DMS 273 treated with DMSO at 0.1 percent for 48 hours (cell line): ENCODE measurements at regions not wholly inside any gene's neighbourhood (a gene's known extent, or its start where the extent isn't known, plus 50 kb on each side); places are given as distances from the start of the nearest gene placed in this dataset.
A peak's percentile ranks its signal among the peaks of the same experiment; 100 is the strongest.
"Not testable (repeated sequence)": the region's sequence is repeated elsewhere in the genome, so short reads cannot be mapped to it uniquely, and the experiment has no call there.

Experiments used
- DNase-seq: peaks from one replicate; lab custom pipeline; 2025; lab: John Stamatoyannopoulos, UW

DNA sequence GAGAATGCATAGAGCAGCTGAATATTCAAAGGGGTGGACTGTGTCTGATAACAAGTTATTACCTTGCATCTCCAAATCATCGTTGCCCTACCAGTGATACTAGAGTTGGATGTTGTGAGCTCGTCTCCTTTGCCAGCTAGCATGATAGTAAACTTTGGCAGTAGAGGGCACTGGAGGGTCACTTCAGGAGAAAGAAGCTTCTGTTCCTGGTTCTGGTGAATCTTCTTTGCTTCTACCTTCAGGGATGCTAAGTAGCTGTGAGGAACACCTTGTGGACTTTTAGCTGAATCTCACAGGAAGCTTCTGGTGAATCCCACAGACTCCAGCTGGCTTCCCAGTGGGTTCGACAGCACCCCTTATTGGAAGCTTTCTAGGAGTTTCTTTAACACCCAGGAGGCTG, 626.6 kb upstream of the SGCD start:
- no peak for DNase-seq

DNA sequence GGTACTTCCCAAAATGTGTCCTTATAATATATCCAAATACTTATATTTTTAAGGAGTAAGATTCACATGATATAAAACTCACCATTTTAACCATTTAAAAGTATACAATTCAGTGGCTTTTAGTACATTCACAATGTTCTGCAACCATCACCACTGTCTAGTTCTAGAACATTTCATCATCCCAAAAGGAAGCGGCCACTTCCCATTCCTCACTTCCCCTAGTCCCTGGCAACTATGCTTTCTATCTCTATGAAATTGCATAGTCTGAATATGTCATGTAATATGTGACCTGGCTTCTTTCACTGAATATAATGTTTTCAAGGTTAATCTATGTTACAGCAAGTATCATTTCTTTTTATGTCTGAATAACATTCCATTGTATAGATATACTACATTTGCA, 615.1 kb upstream of the SGCD start:
- no peak for DNase-seq

GRCh38 chr5:155714435-155714834, 612.5 kb upstream of the SGCD start:
- DNase-seq, result not testable (repeated sequence)

GRCh38 chr5:155726267-155726666, 600.7 kb upstream of the SGCD start:
- DNase-seq, result no peak

- DNase-seq, result no peak
These were observed 599.3 kb upstream of the SGCD start for GRCh38 chr5:155727512-155728145.

GRCh38 chr5:155728146-155728856, 598.7 kb upstream of the SGCD start:
- DNase-seq, result peak; percentile 64

DNA sequence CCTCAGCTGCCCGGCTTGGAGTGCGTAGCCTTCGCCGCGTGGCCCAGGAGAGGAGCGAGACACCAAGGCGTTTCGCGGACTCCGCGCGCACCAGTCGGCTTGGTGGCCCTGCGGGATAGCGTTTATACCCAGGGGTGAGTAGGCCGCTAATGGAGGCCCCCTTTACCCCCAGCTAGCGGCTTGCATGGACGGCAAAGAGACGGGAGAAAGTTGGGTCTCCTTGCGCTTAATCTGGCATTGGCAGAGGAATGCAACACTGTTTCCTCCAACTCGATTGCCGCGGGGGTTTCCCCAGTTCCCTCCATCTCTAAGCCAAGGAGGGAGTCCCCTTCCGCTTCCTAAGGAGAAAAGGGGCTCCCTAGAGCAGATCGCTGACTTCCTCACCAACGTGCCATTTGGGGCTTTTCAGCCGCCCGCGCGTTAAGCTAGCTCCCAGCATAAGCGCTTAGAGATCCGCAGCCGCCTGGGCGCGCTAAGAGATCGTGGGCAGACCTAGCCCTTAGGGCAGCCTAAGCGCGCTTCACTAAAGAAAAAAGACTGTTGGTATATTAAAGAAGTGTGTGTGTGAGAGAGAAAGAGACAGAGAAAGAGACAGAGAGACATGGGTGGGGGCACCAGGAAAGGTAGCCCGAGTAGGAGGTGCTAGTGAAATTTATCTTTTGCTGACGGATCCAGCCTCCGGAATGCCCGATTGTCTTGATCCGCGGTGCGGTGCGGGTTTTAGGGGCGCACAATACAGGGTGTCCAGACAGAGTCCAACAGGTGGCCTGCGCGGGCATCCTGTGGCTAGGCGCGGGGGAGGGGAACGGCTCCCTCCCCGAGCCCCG, 597.9 kb upstream of the SGCD start:
- DNase-seq, result peak; percentile 64

GRCh38 chr5:155729684-155730059, 597.3 kb upstream of the SGCD start:
- DNase-seq, result peak; percentile 22

GRCh38 chr5:155732587-155733376, 594.2 kb upstream of the SGCD start:
- DNase-seq, result no peak

DNA sequence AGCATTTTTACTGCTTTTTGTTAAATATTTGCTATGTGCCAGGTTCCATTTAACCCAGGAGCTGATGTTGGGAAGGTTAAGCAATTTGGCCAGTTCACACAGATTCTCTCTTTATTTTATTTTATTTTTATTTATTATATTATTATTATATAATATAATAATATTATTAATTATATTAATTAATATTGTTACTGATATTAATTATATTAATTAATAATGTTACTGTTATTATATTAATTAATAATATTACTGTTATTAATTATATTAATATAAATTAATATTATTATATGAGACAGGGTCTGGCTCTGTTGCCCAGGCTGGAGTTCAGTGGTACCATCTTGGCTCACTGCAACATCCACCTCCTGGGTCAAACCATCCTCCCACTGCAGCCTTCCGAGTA, 593.0 kb upstream of the SGCD start:
- no peak for DNase-seq

GRCh38 chr5:155735388-155735787, 591.6 kb upstream of the SGCD start:
- peak; percentile 35 for DNase-seq

DNA sequence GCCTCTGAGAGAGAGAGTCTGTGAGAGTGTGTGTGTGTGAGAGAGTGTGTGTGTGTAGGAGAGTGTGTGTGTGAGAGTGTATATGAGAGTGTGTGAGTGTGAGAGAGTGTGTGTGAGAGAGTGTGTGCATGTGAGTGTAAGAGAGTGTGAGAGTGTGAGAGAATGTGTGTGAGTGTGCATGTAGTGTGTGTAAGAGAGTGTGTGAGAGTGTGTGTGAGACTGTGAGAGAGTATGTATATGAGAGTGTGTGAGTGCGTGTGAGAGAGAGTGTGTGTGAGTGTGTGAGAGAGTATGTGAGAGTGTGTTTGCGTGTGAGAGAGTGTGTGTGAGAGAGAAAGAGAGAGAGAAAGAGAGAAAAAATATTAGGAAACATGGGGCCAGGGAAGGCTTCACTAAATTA, 588.3 kb upstream of the SGCD start:
- DNase-seq, result no peak

DNA sequence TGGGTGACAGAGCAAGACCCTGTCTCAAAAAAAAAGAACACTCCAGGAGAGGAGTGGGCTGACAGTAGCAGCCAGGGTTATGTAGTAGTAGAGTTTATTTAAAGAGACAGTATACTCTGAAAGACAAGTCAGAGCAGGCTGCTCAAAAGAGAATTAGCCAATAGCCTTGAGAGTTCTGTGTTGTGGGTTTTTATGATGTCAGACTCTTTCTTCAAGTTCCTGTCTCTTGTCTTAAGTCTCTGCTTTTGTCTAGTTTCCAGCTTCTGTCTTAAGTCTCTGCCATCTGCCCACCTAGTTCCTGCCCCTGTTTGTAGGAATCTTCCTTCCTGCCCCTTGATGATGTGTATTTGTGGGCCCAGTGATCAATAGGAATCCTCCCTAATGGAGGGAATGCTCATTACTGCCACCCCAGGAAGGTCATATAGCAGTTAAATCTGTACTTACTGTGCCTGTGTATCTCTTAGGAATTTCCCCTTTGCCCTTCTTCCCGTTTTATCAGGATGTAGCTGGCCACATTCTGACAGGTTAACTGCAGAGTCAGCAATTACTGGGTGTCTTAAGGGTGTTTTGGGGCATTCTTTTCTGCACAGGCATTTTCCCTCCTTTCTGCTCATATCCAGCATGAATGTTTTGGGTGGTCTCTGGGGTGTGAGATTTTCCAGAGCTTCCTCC, 580.5 kb upstream of the SGCD start:
- no peak for DNase-seq

DNA sequence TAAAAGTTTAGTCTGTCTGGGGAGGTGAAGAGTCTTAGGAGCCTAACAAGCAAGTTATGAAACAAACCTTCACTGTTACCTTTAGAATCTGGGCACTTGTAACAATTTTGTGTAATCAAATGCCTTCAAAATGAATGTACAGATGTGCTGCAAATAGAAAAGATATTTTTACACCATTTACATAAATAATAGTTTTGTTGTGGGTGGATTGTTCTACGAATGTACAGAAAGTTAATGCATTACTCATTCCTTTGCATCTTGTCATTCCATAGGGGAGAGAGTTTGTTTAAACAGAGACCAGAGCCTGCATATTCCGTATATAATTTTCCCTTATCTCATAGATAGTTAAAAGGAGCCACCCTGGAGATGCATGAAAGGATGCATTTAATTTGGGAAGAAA, 576.9 kb upstream of the SGCD start:
- DNase-seq, result no peak

GRCh38 chr5:155750571-155750970, 576.4 kb upstream of the SGCD start:
- no peak for DNase-seq

GRCh38 chr5:155753943-155754581, 572.9 kb upstream of the SGCD start:
- DNase-seq, result no peak

DNA sequence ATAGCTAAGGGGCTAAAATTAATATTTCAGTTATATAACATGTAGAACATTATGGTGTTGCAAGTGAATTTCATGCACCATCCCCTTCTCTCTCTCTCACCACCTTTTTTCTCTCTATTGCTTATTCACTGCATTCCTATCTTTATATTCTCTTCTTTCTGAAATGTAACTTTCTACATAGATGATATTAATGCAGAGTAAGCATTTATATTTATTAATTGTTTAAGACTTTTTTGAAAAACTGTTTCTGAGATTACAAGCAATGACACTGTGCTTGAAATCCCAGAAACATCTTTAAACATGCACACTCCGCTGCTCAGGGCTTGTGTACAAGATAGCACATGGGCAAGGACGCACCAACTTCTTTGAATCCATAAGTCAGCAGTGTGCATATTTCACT, 567.7 kb upstream of the SGCD start:
- no peak for DNase-seq

DNA sequence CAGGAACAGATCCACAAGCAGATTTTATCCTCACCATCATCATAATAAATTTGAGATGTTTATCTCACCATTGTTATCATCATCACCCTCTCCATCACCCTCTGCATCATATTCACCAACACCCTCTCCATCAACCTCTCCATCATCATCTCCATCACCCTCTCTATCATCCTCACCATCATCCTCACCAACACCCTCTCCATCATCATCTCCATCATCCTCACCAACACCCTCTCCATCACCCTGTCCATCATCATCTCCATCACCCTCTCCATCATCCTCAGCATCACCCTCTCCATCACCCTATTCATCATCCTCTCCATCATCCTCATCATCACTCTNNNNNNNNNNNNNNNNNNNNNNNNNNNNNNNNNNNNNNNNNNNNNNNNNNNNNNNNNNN, 567.0 kb upstream of the SGCD start:
- DNase-seq, result no peak

DNA sequence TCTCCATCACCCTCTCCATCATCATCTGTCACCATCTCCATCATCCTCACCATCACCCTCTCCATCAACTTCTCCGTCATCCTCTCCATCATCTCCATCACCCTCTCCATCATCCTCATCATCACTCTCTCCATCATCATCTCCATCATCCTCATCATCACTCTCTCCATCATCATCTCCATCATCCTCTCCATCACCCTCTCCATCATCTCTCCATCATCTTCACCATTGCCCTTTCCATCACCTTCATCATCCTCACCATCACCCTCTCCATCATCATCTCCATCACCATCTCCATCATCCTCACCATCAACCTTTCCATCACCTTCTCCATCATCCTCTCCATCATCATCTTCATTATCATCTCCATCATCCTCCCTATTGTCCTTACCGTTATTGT, 565.5 kb upstream of the SGCD start:
- no peak for DNase-seq

DNA sequence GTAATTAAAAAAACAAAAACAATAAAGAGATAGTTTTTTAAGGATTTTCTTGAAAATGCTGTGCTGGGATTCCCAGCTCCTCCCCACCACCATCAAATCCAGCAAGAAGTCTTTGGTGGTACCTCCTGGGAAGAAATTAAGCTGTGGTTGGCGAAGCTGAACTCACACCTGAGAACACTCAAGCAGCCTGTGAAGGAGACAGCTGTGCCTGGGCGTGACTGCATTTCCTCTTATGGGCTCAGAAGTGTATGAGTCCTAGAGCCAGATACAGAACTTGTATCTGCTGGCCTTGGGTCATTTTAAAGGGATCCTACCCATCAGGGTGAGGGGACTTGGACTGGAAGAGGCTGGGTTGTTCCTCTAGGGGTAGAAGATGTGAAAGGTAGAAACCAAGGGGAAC, 561.2 kb upstream of the SGCD start:
- no peak for DNase-seq

DNA sequence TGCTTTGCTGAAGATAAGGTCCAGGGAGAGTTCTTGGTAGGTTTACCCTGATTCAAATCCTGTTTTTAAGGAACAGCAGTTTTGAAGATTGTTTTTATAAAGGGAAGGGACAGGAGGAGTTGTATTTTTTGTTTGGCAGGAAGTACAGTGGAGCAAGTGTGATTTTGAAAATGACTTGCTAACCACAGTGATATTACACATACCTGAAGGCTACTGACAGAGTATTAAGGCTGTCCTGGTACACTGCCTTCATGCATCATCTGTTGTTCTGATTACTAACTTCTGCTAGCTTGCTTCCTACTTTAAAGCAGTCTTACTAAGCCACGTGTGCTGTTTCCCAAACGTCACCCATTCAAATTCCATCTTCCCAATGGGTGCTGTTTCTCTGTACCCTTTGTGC, 559.5 kb upstream of the SGCD start:
- no peak for DNase-seq
